CD4-positive, alpha-beta T cell (primary cell): ENCODE measurements at regions not wholly inside any gene's neighbourhood (a gene's known extent, or its start where the extent isn't known, plus 50 kb on each side); places are given as distances from the start of the nearest gene placed in this dataset.

ENCODE experiments used
- ATAC-seq: fragments of 200-7000 bp; cut with Tn5 transposase; one replicate; pipeline ENCODE4 v1.10.0; 2022; ENCODE audit warnings: mild to moderate bottlenecking; ENCODE audit not compliant: poor library complexity
- CTCF ChIA-PET: fragments of 350-600 bp; sonication (Branson Sonifier 250); formaldehyde crosslinking; loops from one replicate; lab custom pipeline; 2021; ENCODE audit warnings: antibody characterized with exemption, inconsistent platforms; lab: Charles Lee
- POLR2A ChIA-PET: fragments of 350-600 bp; sonication (Branson Sonifier 250); formaldehyde crosslinking; loops from one replicate; lab custom pipeline; 2021; ENCODE audit warnings: antibody characterized with exemption, inconsistent platforms; lab: Charles Lee
- DNase-seq, 14 experiments: peaks; one replicate each; pipeline ENCODE4 v3.0.0-alpha.2; 2013 to 2020; ENCODE audit warnings: mixed read lengths in 2 of 14
- H3K27ac ChIP-seq, 2 donors: one replicate each; pipeline versions ENCODE4 v1.5.1 to v1.7.0; 2013; ENCODE audit warnings: low read length in 2 of 2, low read depth in 1 of 2, mild to moderate bottlenecking in 1 of 2
- H3K27me3 ChIP-seq, 2 experiments: 1 replicate in 1 of 2; 2 replicates in 1 of 2; pipeline versions ENCODE4 v1.6.1 to v1.7.0; 2013; ENCODE audit warnings: low read length in 2 of 2, control low read depth in 1 of 2, mild to moderate bottlenecking in 1 of 2, moderate library complexity in 1 of 2; ENCODE audit not compliant: insufficient read depth in 2 of 2, control insufficient read depth in 1 of 2
- H3K36me3 ChIP-seq: one replicate; pipeline ENCODE4 v1.6.1; 2013; ENCODE audit warnings: low read length, control low read depth; ENCODE audit not compliant: insufficient read depth
- H3K4me1 ChIP-seq: one replicate; pipeline ENCODE4 v1.6.1; 2013; ENCODE audit warnings: low read length, control low read depth; ENCODE audit not compliant: insufficient read depth
- H3K4me3 ChIP-seq: one replicate; pipeline ENCODE4 v1.5.1; 2013; ENCODE audit warnings: mild to moderate bottlenecking, low read length, moderate library complexity
- H3K9me3 ChIP-seq, 2 experiments: 1 replicate in 1 of 2; 2 replicates in 1 of 2; pipeline versions ENCODE4 v1.6.1 to v1.7.0; 2013; ENCODE audit warnings: low read length in 2 of 2, mild to moderate bottlenecking in 2 of 2, control low read depth in 1 of 2, moderate library complexity in 1 of 2; ENCODE audit not compliant: control insufficient read depth in 1 of 2, insufficient read depth in 1 of 2
- H3K27ac Mint-ChIP-seq: one replicate; pipeline ENCODE4 v1.8.0; 2020; ENCODE audit warnings: mixed read lengths
- H3K27me3 Mint-ChIP-seq: one replicate; pipeline ENCODE4 v1.8.0; 2021; ENCODE audit warnings: mixed read lengths
- H3K36me3 Mint-ChIP-seq: one replicate; pipeline ENCODE4 v1.8.0; 2021; ENCODE audit warnings: low read depth, mixed read lengths
- H3K4me1 Mint-ChIP-seq: one replicate; pipeline ENCODE4 v1.8.0; 2021; ENCODE audit warnings: low read depth, mixed read lengths
- H3K4me3 Mint-ChIP-seq: one replicate; pipeline ENCODE4 v1.8.0; 2020; ENCODE audit warnings: mild to moderate bottlenecking, mixed read lengths
- H3K9me3 Mint-ChIP-seq: one replicate; pipeline ENCODE4 v1.8.0; 2020; ENCODE audit warnings: mixed read lengths
- intact Hi-C, 2 experiments: fragments of 100-400 bp; cut with DNase I in 1 of 2; cut with micrococcal nuclease in 1 of 2; formaldehyde crosslinking; loops; one replicate each; pipeline versions ENCODE4 v1.15.1 to v1.9.0; 2023 to 2025; cut with DNase I, micrococcal nuclease
- TF ChIP-seq, protein P1 (sequence below): fragments of 200-600 bp; IDR thresholded peaks from one replicate; pipeline ENCODE4 v1.8.0; 2022; ENCODE audit warnings: antibody characterized with exemption, mild to moderate bottlenecking

DNA sequence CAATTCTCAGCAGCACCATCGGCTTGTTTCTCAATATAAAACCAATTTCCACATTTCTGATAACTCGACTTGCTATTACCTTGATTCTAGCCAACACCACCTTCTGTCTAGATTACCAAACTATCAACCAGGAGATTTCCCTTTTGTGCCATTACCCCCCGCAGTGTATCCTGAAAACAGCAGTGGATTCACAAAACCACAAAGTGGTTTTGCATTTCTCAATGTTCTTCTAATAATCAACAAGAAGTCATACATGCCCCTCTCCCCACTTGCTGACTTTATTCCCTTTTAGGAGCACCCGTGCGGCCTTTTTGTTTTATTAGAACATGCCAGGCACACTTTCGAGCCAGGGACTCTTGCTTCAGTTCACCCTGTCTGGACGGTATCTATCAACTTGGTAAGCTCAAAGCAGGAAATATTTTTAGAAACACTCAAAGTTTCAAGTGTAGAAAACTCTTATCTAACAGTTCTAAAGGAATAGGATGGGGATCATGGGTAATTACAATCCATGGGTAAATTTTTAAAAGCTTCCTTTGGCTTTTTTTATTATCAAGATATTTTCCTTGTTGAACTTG is 967.4 kb downstream of the EFNB2 start:
- no peak for ATAC-seq
- intact Hi-C loops: no loop called here

DNA sequence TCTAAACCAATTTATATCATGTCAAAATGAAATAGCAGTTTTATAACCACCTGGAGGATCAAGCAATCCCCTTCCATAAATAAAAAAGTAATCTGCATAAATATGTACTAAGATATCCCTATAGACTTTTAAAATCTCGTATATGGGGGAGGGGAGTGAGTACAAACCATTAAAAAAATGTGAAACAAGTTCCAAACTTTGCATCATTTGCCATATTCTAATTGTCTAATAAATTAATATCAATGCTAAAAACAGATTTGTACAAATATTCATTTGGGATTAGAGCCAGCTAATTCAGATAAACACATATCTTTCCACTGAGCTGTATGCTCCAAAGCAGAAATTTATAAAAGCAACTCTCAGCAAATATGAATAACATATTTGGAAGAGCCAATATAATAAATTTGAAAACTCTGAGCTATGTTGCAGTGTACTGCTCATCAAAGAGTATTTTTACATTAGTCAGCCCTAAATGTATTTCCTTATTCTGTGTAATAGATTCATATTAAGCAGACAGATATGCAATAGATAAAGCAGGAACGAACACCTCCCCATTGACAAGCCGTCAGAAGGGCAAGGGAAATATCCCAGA is 970.2 kb downstream of the EFNB2 start:
- POLR2A ChIA-PET: no interaction called here
- no peaks in the 10 kb centered on the region for H3K27me3 Mint-ChIP-seq

More for the DNA sequence above, 967.4 kb downstream of the EFNB2 start:
- no peaks in the 10 kb centered on the region for H3K4me1 Mint-ChIP-seq
- Histone ChIP-seq H3K27ac (no peak overlapping the region), H3K9me3 (no peaks in the 10 kb centered on the region), H3K4me1 (no peaks in the 10 kb centered on the region), H3K4me3 (no peak overlapping the region), H3K27me3 (no peaks in the 10 kb centered on the region), H3K36me3 (no peaks in the 10 kb centered on the region)
- TF ChIP-seq, protein P1, sequence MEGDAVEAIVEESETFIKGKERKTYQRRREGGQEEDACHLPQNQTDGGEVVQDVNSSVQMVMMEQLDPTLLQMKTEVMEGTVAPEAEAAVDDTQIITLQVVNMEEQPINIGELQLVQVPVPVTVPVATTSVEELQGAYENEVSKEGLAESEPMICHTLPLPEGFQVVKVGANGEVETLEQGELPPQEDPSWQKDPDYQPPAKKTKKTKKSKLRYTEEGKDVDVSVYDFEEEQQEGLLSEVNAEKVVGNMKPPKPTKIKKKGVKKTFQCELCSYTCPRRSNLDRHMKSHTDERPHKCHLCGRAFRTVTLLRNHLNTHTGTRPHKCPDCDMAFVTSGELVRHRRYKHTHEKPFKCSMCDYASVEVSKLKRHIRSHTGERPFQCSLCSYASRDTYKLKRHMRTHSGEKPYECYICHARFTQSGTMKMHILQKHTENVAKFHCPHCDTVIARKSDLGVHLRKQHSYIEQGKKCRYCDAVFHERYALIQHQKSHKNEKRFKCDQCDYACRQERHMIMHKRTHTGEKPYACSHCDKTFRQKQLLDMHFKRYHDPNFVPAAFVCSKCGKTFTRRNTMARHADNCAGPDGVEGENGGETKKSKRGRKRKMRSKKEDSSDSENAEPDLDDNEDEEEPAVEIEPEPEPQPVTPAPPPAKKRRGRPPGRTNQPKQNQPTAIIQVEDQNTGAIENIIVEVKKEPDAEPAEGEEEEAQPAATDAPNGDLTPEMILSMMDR: no peak
- no peak overlapping the region for H3K4me3 Mint-ChIP-seq
- POLR2A ChIA-PET: no interaction called here
- CTCF ChIA-PET: no interaction called here
- H3K27me3 Mint-ChIP-seq: no peaks in the 10 kb centered on the region
- no peaks in the 10 kb centered on the region for H3K36me3 Mint-ChIP-seq
- H3K27ac Mint-ChIP-seq: no peak overlapping the region
- DNase-seq: no peak
- no peaks in the 10 kb centered on the region for H3K9me3 Mint-ChIP-seq

GRCh38 chr13:105552078-105552477 is 983.4 kb downstream of the EFNB2 start:
- no peak overlapping the region for H3K4me3 ChIP-seq
- Mint-ChIP-seq H3K4me3 (no peak overlapping the region), H3K9me3 (peaks cover under 1% of the 10 kb centered on the region), H3K4me1 (no peaks in the 10 kb centered on the region), H3K27ac (no peak overlapping the region), H3K36me3 (no peaks in the 10 kb centered on the region), H3K27me3 (no peaks in the 10 kb centered on the region)
- intact Hi-C loops: no loop called here
- H3K36me3 ChIP-seq: no peaks in the 10 kb centered on the region
- ATAC-seq: no peak
- no peaks in the 10 kb centered on the region for H3K4me1 ChIP-seq
- ChIA-PET CTCF (no interaction called here), POLR2A (no interaction called here)
- TF ChIP-seq, protein P1: no peak
- no peak overlapping the region for H3K27ac ChIP-seq
- H3K27me3 ChIP-seq: no peaks in the 10 kb centered on the region
- no peak for DNase-seq
- H3K9me3 ChIP-seq: no peaks in the 10 kb centered on the region

More for the DNA sequence above, 970.2 kb downstream of the EFNB2 start:
- Histone ChIP-seq H3K4me1 (no peaks in the 10 kb centered on the region), H3K9me3 (no peaks in the 10 kb centered on the region), H3K4me3 (no peak overlapping the region), H3K36me3 (no peaks in the 10 kb centered on the region), H3K27ac (no peak overlapping the region), H3K27me3 (no peaks in the 10 kb centered on the region)
- no peak for ATAC-seq
- Mint-ChIP-seq H3K4me1 (no peaks in the 10 kb centered on the region), H3K36me3 (no peaks in the 10 kb centered on the region), H3K4me3 (no peak overlapping the region), H3K27ac (no peak overlapping the region), H3K9me3 (no peaks in the 10 kb centered on the region)
- TF ChIP-seq, protein P1: no peak
- CTCF ChIA-PET: no interaction called here
- intact Hi-C loops: no loop called here
- DNase-seq: no peak
